Activated CD4-positive, alpha-beta T cell treated with anti-CD3 and anti-CD28 coated beads, Interleukin-2, Interleukin-4, amounts not matched to agents 100 ng/mL and 50 ng/mL, durations not matched to agents 16 hours and 8 hours (primary cell): ENCODE measurements at regions not wholly inside any gene's neighbourhood (a gene's known extent, or its start where the extent isn't known, plus 50 kb on each side); places are given as distances from the start of the nearest gene placed in this dataset.
"Not testable (repeated sequence)": the region's sequence is repeated elsewhere in the genome, so short reads cannot be mapped to it uniquely, and the experiment has no call there.

ENCODE experiments used
- DNase-seq: peaks from one replicate; pipeline ENCODE4 v3.0.0-alpha.2; 2020; ENCODE audit warnings: low spot score

DNA sequence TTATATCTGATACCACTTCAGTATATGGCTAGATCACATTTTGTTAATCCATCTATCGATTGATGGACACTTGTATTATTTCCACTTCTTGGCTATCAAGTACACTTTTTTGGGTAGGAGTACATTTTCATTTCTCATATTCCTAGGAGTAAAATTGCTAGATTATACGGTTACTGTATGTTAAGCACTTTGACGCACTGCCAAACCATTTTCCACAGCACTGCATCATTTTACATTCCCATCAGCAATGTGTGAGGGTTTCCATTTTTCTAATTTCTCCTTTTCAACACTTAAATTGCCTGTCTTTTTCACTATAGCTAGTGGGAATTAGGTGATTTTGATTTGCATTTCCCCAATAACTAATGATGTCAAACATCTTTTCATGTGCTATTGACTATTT is 179.3 kb upstream of the B3GAT1 start:
- DNase-seq, result no peak

DNA sequence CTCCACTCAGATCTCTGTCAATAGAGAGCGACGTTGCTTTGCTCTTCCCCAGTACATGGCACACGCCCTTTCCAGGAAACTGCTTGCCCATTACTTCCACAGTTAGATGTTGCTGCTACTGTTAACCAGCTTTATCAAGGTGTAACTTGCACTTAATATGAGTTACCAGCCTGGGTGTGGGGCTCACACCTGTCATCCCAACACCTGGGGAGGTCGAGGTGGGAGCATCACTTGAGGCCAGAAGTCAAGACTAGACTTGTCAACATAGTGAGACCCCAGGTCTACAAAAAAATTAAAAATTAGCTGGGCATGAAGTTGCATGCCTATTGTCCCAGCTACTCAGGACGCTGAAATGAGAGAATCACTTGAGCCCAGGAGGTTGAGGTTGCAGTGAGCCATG is 177.1 kb upstream of the B3GAT1 start:
- no peak for DNase-seq

DNA sequence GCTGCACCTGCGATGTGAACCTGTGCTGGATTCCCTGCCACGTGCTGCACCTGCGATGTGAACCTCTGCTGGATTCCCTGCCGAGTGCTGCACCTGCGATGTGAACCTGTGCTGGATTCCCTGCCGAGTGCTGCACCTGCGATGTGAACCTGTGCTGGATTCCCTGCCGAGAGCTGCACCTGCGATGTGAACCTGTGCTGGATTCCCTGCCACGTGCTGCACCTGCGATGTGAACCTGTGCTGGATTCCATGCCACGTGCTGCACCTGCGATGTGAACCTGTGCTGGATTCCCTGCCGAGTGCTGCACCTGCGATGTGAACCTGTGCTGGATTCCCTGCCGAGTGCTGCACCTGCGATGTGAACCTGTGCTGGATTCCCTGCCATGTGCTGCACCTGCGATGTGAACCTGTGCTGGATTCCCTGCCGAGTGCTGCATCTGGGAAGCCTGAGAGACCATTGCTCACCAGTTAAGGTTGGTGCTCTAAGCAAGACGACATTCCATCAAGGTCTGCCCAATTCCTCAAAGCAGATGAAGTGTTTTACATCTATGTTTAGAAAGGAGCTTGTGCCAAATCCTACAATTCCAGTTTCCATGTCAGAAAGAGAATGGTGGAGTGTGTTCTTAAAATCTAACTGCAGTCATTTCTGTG is 176.5 kb upstream of the B3GAT1 start:
- DNase-seq, result not testable (repeated sequence)

DNA sequence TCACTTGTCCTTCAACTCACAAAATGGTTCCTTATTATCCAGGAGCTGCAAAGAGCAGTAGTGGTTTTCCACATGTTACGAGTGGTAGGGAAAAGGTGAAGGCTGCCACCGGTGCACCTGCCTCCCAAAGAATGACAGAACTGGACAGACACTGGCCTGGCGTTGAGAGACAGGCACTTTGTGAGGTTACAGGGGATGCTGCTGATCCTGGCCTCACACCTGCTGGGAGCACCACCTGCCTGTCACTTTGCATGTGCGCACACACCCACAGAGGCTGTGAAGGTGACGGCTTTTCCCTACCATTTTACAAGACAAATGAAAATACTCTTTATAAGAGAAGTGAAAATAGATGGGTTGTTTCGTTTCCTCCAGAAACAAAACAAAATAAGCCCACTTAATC is 175.3 kb upstream of the B3GAT1 start:
- no peak for DNase-seq

DNA sequence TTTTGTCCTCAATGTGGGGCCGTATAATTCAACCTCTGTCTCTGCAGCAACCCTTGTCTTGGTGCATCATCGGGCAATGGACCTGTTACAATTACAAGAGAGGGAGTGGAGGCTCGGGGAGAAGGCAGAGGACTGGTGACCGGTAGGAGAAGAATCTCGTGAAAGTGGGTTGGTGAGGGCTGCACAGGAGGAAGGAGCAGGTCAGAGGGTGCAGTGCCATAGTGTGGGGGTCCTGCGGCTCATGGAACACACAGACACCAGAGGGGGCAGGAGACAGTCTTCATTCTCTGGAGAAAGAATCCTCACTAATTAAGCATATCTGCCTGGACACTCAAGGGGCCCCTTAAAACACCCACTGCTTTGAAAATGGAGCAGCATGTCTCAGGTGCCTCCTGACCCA is 174.7 kb upstream of the B3GAT1 start:
- no peak for DNase-seq

DNA sequence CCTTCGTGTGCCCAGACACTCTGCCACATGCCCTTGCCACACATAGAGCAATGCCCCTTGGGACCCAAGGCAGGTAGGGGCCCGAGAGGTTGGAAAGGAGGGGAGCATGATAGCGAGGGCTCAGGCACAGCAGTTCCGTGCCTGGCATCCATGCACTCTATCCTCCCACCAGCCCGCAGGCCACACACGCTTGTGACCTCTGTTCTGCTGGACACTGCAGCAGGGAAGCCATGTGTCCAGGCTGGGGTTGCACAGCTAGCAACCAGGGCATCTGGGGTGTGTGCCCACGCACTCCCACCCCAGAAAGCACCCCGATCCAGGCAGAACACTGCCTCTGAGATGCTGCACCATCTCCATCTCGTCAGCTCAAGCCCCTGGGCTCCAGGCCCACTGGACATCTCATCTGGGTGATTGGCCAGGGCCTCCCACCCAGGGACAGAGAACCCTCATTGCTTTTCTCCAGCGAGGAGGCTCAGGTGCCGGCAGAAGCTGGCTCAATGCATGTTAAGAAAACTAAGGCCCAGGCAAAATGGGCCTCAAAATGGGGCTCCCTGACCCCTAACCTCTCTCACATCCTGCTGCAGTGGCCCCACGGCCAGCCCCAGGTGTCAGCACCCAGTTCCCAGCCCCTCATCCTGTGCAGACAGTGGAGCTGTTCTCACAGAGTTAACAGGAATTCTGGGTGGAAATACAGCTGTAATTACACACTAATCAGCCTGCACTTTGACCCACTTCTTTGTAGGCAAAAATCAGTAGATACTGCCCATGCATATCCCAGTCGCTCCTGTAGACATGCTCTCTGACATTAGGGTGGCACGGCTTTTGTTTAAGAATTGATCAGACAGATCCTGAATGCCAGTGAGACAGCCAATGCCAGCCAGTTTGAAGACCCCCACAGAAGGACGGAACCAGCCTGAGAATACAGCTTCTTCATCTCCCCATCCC is 173.9 kb upstream of the B3GAT1 start:
- no peak for DNase-seq

DNA sequence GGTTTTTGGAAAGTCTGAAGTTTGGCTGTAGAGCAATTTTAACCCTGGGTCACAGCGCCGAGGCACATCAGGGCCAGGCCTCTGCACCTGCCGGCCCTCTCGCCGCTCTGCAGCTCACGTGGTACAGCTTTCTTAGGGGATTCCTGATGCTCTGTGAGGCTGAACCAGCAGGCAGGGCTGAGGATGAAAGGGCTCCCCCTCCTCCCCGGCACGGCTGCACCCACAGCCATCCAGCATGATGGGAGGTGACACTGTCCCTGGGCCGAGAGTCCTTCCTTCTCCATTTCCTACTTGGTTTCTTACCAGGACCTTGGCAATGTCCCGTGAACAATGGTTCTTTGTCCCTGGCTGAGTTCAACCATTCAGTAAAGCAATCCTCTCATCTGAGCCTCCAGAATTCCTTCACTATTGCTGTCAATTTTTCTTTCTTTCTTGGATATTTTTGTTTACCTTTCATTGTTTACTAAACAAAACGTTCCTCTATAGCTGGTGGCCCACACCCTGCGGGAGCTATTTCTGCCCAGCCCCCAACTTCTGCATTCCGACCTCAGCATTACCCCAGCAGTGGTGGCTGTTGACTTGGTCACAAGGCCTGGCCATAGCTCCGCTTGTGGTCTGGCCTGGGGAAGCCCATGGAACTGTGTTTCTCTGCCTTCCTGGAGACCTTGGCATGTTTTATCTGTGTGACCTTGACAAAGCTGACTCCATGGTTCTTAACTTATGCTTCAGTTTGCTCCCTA is 172.8 kb upstream of the B3GAT1 start:
- DNase-seq, result no peak

DNA sequence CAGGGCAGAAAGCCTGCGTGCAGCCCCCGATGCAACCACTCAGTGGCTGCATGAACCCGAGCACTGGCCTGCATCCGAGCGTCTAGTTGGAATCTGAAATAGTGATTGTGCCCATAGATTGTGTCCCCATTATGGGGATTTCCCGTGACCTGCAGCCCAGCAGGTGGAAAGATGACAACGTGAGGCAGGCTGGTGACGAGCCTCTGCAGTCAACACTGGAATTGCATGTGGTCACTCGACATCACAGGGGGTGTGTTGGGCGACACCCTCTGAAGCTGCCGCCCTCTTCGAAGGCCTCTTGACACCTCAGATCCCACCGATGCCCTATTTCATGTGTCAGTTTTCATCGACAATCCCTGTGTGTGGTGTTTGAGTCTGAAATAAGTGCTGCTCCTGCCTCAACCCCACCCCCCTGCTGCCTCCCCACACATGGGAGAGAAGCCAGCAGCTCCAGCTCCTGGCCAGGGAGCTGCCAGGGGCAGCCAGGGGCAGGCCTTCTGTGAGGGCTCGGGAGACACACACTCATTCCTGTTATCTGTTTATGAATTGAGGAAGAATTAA is 172.0 kb upstream of the B3GAT1 start:
- no peak for DNase-seq

DNA sequence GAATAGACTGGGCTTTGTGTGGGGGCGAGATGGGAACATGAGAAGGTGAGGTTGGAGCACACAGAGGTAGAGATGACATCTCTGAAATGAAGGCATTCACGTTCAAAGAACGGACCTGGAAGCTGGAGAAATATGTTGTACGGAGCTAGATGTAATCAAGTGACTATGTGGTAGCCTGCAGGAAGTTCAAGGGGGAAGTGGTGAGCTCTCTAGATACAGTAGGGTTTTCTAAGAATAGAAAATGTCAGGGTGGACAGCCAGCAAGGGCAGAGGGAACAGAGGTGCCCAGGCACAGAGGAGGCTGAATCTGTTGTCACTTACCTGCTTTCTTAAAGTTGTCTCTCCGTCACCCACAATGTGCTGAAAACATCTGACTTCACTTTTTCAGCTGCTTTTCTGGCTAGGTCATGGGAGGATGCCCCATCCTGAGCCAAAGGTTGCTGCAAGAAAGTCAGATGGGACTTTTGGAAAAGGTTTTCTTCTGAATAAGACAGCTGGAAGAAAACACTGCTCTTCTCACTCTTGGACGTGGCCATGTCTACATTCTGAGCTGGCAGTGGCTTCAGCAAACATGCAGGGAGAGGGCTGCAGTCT is 171.5 kb upstream of the B3GAT1 start:
- no peak for DNase-seq

DNA sequence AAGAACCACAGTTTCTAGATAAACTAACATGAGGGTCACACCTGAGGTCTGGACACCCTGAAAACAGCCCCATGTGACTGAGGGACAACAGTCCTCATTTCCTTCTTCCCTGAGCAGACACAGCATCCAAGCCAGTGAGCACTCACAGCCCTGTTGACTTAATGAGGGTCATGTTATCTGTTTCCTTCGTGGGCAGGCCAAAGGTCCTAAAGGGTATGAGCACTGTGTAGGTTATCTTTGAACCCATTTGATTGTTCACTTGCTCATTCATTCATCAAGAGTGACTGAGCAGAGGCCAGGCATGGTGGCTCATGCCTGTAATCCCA is 170.7 kb upstream of the B3GAT1 start:
- no peak for DNase-seq

DNA sequence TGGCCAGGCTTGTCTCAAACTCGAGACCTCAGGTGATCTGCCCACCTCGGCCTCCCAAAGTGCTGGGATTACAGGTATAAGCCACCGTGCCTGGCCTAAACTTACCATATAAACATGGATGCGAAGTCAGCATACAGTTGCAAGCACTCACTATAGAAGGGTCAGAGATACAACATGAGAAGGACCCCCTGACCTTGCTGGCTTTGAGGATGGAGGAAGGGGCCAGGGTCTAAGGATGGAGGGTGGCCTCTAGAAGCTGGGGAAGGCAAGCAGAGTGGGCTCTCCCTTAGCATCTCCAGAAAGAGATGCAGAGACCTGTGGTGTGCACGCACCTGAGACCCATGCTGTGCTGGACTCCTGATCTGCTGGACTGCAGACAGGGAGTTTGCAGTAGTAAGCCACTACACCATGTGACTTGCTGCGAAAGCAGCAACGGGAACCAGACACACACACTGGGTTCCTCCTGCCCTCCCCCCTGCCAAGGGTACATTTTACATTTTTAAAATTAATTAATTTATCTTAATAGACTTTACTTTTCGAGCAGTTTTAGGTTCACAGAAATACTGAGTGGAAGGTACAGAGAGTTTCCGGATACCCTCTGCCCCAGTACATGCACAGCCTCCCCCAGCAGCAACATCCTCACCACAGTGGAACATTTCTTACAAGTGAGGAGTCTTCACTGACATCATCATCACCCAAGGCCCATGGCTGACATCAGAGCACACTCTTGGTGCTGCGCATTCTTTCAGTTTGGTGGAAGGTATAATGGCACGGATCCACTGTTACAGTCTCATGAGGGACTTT is 170.1 kb upstream of the B3GAT1 start:
- no peak for DNase-seq

DNA sequence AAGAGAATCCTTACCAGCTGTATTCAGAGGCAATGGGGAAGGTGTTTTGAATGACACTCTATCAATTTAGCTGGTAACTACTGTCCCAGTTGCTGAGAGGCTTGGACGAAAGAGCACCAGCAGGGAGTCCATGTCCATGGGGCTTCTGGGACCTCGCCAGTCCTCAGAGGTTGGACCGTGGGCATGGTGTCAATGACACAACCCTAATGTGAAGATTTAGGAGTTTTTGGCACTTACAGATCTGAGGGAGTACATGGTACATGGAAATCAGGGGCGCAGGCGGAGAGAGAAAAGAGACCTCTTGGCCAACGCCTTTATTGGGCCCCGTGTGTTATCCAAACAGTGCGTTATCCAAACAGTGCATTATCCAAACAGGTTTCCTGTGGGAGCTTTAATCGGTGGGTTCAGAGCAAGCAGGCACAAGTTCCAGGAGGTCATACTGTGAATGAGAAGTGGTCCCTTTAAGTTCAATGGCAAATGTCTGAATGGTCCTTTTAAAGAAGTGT is 169.1 kb upstream of the B3GAT1 start:
- no peak for DNase-seq

DNA sequence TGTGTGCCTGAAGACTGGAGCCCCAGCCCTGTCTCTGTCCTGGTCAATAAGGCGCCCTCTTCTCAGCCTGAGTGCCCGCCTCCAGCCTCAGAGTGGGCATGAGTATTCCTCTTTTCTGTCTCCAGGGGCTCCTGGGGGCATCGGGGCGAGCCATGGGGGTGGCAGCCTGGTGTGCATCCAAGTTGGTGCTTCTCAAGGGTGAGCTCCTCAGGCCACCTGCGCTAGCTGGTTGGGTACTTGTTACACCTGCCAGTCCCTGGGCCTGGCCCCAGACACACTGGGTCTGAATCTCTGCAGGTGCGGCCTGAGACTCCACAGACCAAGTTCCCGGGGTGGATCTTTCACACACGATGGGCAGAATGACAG is 168.6 kb upstream of the B3GAT1 start:
- DNase-seq, result no peak

DNA sequence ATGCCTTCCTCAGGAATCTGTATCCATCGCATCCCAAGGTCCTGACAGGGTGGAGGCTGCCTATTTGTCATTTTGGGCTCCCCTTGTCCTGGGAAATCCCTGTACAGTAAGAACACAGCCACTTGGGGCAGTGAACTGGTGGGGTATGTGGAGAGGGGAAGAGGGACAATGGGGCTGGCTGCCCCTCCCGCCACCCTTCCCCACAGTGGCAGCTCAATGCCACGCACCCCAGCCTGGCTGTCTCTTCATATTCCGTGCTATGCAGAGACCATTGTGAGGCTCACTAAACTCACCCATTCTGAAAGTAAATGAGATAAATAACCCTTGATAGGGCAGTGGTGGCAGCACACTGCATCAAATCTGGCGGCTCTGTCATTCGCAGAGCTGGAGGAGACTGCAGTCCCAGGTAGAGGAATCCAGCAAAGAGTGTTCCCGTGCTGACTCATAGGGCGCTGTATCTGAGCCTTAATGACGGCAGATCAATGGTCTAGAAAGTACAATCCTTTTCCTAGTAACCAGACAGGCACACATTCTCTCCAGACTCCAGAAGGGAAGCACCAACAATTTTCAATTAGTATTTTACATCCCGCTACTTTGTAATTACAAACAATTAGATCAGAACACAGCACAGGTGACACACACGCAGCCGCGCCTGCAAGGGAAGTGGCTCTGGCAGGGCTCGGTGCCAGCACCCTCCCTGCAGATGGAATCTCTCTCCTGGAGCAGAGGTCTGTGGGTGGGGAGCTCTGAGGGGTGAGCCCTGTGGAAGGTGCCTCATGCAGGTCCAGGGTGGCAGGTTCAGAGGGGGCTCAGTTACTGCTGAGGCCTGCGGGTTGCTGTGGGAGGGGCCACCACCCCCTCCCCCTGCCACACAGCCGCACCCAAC is 167.9 kb upstream of the B3GAT1 start:
- no peak for DNase-seq

DNA sequence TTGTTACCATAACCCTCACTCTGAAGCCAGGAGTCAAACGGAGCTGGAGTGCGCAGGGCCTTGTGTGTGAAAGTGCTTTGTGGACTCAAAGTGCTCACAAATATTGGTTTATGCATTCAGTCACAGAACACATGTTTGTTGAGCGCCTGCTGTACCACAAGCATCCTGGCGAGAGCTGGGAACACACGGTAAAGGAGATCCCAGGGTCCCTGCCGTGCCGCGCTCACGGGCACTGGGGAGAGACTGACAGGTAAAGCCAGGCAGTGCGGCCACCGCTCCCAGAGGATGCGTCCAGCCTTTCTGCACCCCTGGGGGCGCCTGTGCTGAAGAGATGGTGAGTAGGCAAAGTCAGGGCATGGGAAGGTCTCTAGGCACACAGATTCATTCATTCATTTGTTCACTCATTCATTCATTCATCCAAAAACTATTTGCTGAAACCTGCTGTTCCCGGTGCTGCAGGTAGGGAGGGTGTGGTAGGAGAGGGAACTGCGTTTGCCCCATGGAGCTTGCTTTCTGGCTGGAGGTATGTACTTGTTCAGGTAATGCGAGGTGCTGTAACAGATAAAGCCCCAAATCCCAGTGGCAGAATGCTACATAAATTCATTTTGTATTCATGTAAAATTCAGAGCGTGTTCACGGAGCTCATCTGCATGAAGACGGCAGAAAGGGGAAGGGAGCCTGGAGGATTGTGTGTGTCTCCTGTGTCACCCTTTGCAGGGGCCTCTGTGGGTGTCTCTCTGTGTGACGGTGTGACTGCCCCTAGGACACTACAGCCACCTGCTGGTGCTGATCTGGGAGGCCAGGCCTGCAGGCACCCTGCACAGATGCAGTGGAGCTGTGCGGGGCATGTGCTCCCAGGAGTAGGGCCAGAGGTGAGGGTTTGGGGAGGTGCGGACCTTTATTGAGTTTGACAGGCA is 167.0 kb upstream of the B3GAT1 start:
- DNase-seq, result no peak

DNA sequence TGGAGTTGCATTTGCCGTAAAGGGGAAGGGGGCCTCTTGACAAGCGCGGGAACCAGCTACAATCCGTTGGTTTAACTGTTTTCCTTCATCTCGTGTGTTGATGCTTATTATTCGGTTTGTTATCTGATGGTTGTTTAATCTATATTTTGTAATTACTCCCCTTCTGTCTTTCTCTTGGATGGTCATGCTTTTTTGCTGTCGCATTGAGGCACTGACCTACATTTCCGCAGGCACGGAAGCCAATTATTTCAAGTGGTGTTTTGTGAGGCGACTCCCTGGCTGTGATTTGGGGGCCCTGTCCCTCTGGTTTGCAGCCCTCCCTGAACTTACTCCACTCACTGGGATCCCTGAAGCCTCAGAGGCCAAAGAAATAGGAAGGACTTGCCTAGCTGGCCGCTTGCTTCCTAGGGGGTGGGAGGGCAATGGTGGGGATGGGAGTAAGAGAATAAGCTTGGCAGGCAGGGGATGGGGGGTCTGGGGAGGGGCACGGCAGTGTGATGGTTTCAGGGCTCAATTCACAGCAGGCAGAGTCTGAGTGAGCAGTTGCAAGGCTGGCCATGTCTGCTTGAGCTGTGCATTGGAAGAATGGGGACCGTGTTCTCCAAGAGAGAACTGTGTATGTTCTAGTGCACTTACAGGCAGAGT is 165.8 kb upstream of the B3GAT1 start:
- no peak for DNase-seq

DNA sequence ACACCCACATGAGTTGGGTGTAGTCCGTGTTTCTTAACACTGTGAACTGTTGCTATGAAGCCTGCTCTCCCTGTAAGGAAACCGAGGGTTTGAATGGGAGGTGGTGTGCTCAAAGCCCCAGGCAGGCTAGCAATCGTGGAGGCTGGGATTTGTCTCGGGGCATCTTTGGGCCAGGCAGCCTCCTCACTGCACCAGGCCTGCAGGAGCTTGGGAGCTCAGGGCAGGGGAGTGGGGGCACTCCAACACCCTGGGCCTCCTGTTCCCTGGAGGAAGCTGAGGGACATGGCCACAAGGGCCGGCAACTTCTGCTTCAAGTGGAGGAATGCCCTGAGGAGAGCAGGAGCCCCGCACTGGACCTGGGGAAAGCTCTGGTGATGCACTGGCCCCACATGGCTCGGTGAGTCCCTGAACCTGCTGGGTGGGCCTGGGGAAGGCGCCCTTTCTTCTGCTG is 164.7 kb upstream of the B3GAT1 start:
- no peak for DNase-seq

DNA sequence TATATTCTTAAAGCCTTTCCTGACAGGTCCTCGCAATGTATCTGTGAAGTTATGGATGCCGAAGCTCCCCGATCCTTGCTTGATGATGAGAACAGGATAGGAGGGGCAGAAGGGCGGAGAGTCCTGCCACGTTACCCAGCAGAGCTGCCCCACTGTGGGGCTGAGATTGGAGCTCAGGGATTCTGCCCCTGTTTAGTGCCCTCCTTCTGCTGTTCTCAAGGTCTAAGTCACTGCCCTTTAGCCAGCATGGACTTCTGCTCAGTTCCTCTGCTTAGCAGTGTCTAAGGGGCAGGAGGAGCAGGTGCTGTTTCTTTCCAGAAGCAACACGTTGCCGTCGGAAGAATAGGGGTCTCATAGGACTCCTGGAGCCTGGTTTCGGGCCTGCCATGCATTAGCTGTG is 164.2 kb upstream of the B3GAT1 start:
- DNase-seq, result no peak
